ENCODE measurements at regions not wholly inside any gene's neighbourhood (a gene's known extent, or its start where the extent isn't known, plus 50 kb on each side); places are given as distances from the start of the nearest gene placed in this dataset.

DNA sequence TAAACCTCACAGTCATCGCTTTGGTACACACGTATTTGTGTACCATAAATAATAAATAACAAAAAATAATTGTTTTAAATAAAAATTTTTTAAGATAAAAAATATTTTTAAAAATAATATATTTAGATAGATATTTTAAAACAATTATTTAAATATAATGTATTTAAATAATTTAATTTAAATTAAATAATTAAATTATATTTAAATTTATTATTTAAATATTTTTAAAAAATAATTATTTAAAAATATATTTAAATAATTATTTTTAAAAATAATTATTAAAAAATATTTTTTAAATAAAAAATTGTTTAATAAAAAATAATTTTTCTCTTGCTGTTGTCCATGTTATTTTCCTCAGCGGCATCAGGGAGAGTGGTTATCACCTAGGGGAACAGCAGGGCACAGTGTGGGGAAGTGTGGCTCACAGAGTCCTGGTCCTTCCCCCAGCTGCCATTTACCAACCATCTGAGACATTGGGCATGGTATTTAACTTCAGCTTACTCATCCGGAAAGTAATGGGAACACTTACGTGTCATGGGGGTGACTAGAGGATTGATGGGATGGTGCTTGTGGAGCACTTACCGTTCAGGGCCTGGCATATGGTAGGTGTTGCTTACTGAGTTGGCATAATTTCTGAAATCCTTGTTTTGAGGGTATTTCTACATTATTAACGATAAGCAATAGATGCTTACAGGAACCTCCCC lies 92.9 kb upstream of the TSPAN2 start:
- H3K4me1 ChIP-seq (ENCODE audit: control insufficient read depth, insufficient read depth, low read length), result no peaks in the 10 kb centered on the region
- H3K36me3 ChIP-seq (ENCODE audit: control insufficient read depth, insufficient read depth, low read length), result no peaks in the 10 kb centered on the region
- H3K9me3 ChIP-seq (ENCODE audit: control insufficient read depth, low read length), result no peaks in the 10 kb centered on the region
- WGBS, 2 experiments, result 84 to 87% methylated on average over 5 of the region's 7 CpGs
- H3K4me3 ChIP-seq (ENCODE audit: insufficient read depth, low read depth, low read length), result no peak overlapping the region
- H3K27ac ChIP-seq (ENCODE audit: insufficient read depth, low read depth, low read length, poor library complexity, severe bottlenecking), result no peak overlapping the region
- no peaks in the 10 kb centered on the region for H3K27me3 ChIP-seq (ENCODE audit: control insufficient read depth, insufficient read depth, low read length, poor library complexity, severe bottlenecking)

DNA sequence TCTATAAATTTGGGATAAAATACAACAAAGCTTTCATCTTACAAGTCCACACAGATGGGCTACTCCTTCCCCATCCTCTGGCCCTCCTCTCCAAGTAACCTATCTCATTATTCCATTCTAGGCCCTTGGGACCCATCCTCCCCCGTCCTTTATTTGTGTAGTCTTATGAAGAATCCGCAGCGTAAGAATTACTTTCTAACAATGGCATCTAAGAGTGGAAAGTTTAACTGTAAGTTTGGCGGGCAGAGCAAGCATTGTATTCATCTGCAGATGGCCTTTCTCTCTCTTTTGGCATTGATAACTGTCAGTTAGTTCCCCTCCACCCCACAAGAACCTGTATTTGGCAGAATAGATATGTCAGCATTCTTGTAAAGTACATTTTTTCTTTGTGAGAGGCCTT lies 91.9 kb upstream of the TSPAN2 start:
- no peak overlapping the region for H3K27ac ChIP-seq (ENCODE audit: insufficient read depth, low read depth, low read length, poor library complexity, severe bottlenecking)
- WGBS, 2 experiments, result 91 to 95% methylated on average over 4 of the region's 4 CpGs
- no peak overlapping the region for H3K4me3 ChIP-seq (ENCODE audit: insufficient read depth, low read depth, low read length)
- no peaks in the 10 kb centered on the region for H3K36me3 ChIP-seq (ENCODE audit: control insufficient read depth, insufficient read depth, low read length)
- H3K9me3 ChIP-seq (ENCODE audit: control insufficient read depth, low read length), result no peaks in the 10 kb centered on the region
- H3K4me1 ChIP-seq (ENCODE audit: control insufficient read depth, insufficient read depth, low read length), result no peaks in the 10 kb centered on the region
- no peaks in the 10 kb centered on the region for H3K27me3 ChIP-seq (ENCODE audit: control insufficient read depth, insufficient read depth, low read length, poor library complexity, severe bottlenecking)

DNA sequence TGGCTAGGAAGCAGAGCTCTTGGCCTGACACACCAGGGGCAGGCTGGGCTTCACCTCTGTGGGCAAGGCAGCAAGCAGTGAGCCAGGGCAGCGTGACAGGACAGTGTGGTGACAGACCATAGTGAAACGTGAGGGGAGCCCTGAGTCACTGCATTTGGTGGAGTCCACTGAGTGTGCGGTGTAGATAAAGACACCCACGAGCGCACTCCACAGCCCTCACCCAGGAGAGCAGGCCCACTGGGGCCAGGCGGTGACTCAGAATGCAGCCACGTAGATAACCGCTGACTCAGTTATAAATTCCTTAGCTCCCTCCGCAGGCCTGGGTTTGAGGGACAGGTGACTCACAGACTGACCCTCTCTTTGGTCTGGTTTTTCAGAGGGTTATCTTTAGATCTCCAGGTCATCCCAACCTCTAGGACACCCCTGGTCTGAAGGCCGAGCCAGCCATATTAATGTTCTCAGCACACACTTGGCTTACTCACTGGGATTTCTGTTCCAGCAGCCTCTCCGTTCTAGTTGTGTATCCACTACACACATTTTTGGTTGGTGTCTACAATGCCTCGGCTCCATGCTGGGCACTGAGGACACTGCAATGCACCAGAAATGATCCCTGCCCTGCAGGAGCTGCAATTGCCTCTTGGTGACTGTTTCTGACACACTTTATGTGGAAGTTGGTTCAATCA lies 90.2 kb upstream of the TSPAN2 start:
- Histone ChIP-seq H3K36me3 (ENCODE audit: control insufficient read depth, insufficient read depth, low read length) (no peaks in the 10 kb centered on the region), H3K27ac (ENCODE audit: insufficient read depth, low read depth, low read length, poor library complexity, severe bottlenecking) (no peak overlapping the region), H3K27me3 (ENCODE audit: control insufficient read depth, insufficient read depth, low read length, poor library complexity, severe bottlenecking) (no peaks in the 10 kb centered on the region), H3K9me3 (ENCODE audit: control insufficient read depth, low read length) (no peaks in the 10 kb centered on the region), H3K4me3 (ENCODE audit: insufficient read depth, low read depth, low read length) (no peak overlapping the region), H3K4me1 (ENCODE audit: control insufficient read depth, insufficient read depth, low read length) (no peaks in the 10 kb centered on the region)
- 85 to 87% methylated on average over 12 of the region's 12 CpGs for WGBS, 2 experiments

DNA sequence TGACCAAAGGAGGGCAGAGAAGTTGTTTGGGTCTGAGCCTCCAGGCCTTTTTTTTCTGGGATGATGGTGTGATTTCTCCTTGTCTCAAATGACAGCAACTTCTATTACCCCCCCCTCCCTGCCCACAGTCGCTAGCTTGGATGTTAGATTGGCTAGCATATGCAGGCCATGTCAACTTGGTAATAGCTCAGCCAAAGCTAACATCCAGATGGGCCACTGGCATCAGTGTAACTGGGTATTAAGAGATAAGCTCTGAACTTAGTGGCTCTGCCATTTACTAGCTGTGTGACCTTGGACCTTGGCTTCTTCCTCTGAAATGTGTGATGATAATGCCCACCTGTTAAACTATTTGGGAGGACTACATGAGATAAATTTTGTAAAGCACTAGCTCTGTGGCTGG lies 86.9 kb upstream of the TSPAN2 start:
- Histone ChIP-seq H3K4me1 (ENCODE audit: control insufficient read depth, insufficient read depth, low read length) (no peaks in the 10 kb centered on the region), H3K4me3 (ENCODE audit: insufficient read depth, low read depth, low read length) (no peak overlapping the region), H3K27me3 (ENCODE audit: control insufficient read depth, insufficient read depth, low read length, poor library complexity, severe bottlenecking) (no peaks in the 10 kb centered on the region), H3K36me3 (ENCODE audit: control insufficient read depth, insufficient read depth, low read length) (no peaks in the 10 kb centered on the region), H3K9me3 (ENCODE audit: control insufficient read depth, low read length) (no peaks in the 10 kb centered on the region), H3K27ac (ENCODE audit: insufficient read depth, low read depth, low read length, poor library complexity, severe bottlenecking) (no peak overlapping the region)
- WGBS, 2 experiments, result 92 to 100% methylated on average over 1 of the region's 1 CpG

DNA sequence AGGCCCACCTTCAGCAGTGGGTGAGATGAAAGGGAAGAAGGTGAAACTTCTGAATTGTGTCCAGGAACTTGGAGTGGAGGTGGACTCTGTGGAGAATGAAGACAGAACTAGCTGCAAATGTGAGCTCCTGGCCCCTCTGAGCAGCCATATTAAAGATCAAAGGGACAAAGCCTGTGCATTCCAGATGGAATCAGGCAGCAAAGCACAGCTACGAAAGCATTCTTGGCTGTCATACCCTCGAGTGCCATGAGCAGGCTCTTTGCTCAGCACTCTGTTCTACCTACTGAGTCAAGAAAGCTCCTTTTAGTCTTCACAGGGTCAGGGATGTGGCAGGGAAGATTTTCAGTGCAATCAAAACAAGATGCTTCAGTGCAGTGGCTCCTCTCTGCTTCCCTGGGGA lies 86.3 kb upstream of the TSPAN2 start:
- Histone ChIP-seq H3K4me3 (ENCODE audit: insufficient read depth, low read depth, low read length) (no peak overlapping the region), H3K27me3 (ENCODE audit: control insufficient read depth, insufficient read depth, low read length, poor library complexity, severe bottlenecking) (no peaks in the 10 kb centered on the region), H3K9me3 (ENCODE audit: control insufficient read depth, low read length) (no peaks in the 10 kb centered on the region), H3K4me1 (ENCODE audit: control insufficient read depth, insufficient read depth, low read length) (no peaks in the 10 kb centered on the region), H3K36me3 (ENCODE audit: control insufficient read depth, insufficient read depth, low read length) (no peaks in the 10 kb centered on the region), H3K27ac (ENCODE audit: insufficient read depth, low read depth, low read length, poor library complexity, severe bottlenecking) (no peak overlapping the region)
- 80 to 82% methylated on average over 2 of the region's 2 CpGs for WGBS, 2 experiments

DNA sequence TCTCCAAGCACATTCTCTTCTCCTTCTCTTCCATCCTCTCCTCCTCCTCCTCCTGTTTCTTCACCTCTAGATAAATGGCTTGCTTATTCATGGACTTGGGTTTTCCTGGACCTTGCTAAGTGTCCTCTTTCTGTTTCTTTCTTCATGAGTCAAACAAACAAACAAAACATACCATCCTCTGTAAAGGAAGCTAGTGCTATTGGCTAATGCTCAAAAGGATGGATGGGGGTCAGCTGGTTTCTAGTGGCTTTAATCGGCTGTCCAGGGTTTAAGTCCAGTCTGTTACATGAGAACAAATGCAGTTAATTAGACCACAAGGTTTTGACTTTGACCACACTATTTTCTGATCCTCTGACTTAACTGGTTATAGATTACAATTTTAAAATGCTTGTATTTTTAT lies 83.8 kb upstream of the TSPAN2 start:
- Histone ChIP-seq H3K4me3 (ENCODE audit: insufficient read depth, low read depth, low read length) (no peak overlapping the region), H3K4me1 (ENCODE audit: control insufficient read depth, insufficient read depth, low read length) (no peaks in the 10 kb centered on the region), H3K9me3 (ENCODE audit: control insufficient read depth, low read length) (no peaks in the 10 kb centered on the region), H3K36me3 (ENCODE audit: control insufficient read depth, insufficient read depth, low read length) (no peaks in the 10 kb centered on the region), H3K27me3 (ENCODE audit: control insufficient read depth, insufficient read depth, low read length, poor library complexity, severe bottlenecking) (no peaks in the 10 kb centered on the region), H3K27ac (ENCODE audit: insufficient read depth, low read depth, low read length, poor library complexity, severe bottlenecking) (no peak overlapping the region)
- WGBS, 2 experiments, result 89 to 96% methylated on average over 1 of the region's 1 CpG

DNA sequence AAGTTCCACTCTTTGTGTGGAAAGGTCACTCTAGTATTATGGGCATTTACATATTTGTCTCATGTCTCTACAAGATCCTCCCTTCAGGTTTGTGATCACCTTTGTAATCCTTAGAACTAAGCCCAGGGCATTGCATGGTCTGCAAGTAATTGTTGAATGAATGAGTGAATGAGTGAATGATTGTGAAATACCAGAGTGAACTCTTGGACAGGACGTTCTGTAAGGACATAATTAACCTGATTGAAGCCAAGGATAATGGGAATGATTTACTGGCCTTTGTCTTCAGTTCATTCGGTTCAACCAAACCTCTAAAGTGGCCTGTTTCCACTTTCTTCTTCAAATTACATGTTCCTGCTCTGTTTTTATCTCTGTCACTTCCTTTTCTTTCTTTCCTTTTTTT lies 83.0 kb upstream of the TSPAN2 start:
- Histone ChIP-seq H3K4me1 (ENCODE audit: control insufficient read depth, insufficient read depth, low read length) (no peaks in the 10 kb centered on the region), H3K27me3 (ENCODE audit: control insufficient read depth, insufficient read depth, low read length, poor library complexity, severe bottlenecking) (no peaks in the 10 kb centered on the region), H3K9me3 (ENCODE audit: control insufficient read depth, low read length) (no peaks in the 10 kb centered on the region), H3K27ac (ENCODE audit: insufficient read depth, low read depth, low read length, poor library complexity, severe bottlenecking) (no peak overlapping the region), H3K36me3 (ENCODE audit: control insufficient read depth, insufficient read depth, low read length) (no peaks in the 10 kb centered on the region), H3K4me3 (ENCODE audit: insufficient read depth, low read depth, low read length) (no peak overlapping the region)
- 77 to 86% methylated on average over 2 of the region's 2 CpGs for WGBS, 2 experiments

DNA sequence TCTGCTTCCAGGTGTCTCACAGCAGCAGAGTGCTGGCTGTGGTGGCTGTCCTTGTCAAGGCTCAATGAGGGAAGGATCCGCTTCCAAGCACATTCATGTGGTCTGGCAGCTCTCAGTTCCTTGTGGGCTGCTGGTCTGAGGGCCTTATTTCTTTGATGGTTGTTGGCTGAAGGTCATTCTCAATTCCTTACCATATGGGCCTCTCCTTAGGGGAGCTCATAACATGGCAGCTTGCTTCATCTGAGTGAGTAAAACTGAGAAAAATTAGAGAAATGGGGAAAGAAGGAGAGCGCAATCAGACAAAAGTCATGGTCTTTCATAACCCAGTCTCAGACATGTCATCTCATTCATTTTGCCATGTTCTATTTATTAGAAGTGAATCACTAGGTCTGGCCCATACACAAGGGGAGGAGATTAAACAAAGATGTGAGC lies 81.7 kb upstream of the TSPAN2 start:
- H3K36me3 ChIP-seq (ENCODE audit: control insufficient read depth, insufficient read depth, low read length), result no peaks in the 10 kb centered on the region
- no peak overlapping the region for H3K4me3 ChIP-seq (ENCODE audit: insufficient read depth, low read depth, low read length)
- H3K27me3 ChIP-seq (ENCODE audit: control insufficient read depth, insufficient read depth, low read length, poor library complexity, severe bottlenecking), result no peaks in the 10 kb centered on the region
- no peaks in the 10 kb centered on the region for H3K4me1 ChIP-seq (ENCODE audit: control insufficient read depth, insufficient read depth, low read length)
- no peaks in the 10 kb centered on the region for H3K9me3 ChIP-seq (ENCODE audit: control insufficient read depth, low read length)
- 84 to 97% methylated on average over 2 of the region's 2 CpGs for WGBS, 2 experiments
- no peak overlapping the region for H3K27ac ChIP-seq (ENCODE audit: insufficient read depth, low read depth, low read length, poor library complexity, severe bottlenecking)

DNA sequence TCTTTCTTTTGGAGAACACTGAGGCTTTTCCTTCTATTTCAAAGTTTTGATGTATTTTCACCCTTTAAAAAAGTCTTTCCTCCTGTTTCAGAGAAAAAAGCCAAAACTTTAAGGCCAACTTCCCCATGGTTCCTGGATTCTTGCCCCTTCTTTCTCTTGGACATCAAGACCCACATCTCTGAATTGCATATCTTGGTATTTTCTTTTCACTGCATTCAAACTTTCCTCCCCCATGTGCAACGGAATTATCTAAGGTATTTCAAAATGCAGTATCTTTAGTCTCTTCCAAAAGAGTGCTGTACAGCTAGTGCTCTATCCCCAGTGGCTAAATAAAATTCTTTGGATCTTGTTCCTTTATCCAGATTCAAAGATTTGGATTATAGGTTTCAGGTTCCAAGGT lies 81.1 kb upstream of the TSPAN2 start:
- Histone ChIP-seq H3K4me3 (ENCODE audit: insufficient read depth, low read depth, low read length) (no peak overlapping the region), H3K27ac (ENCODE audit: insufficient read depth, low read depth, low read length, poor library complexity, severe bottlenecking) (no peak overlapping the region), H3K9me3 (ENCODE audit: control insufficient read depth, low read length) (no peaks in the 10 kb centered on the region), H3K36me3 (ENCODE audit: control insufficient read depth, insufficient read depth, low read length) (no peaks in the 10 kb centered on the region), H3K27me3 (ENCODE audit: control insufficient read depth, insufficient read depth, low read length, poor library complexity, severe bottlenecking) (no peaks in the 10 kb centered on the region), H3K4me1 (ENCODE audit: control insufficient read depth, insufficient read depth, low read length) (no peaks in the 10 kb centered on the region)
- WGBS, 2 experiments, result 78 to 96% methylated on average over 1 of the region's 1 CpG

DNA sequence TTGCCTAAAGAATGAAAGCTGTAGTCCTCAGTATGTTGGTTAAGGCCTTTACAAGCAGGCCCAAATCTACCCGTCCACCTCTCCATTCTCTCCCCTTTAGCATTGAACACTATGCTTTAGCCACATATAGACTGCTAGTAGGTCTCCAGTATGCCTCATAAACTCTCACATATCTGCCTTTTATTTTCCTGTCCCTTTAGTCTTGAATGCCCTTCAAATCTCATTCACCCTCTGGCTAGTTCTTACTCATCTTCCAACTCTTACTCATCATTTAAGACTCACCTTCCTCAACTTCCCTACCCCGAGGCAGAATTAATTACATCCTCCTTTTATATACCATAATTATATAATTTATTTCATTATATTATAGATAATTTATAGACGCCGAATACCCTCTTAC lies 78.7 kb upstream of the TSPAN2 start:
- Histone ChIP-seq H3K27me3 (ENCODE audit: control insufficient read depth, insufficient read depth, low read length, poor library complexity, severe bottlenecking) (no peaks in the 10 kb centered on the region), H3K27ac (ENCODE audit: insufficient read depth, low read depth, low read length, poor library complexity, severe bottlenecking) (no peak overlapping the region), H3K4me1 (ENCODE audit: control insufficient read depth, insufficient read depth, low read length) (no peaks in the 10 kb centered on the region), H3K36me3 (ENCODE audit: control insufficient read depth, insufficient read depth, low read length) (no peaks in the 10 kb centered on the region), H3K9me3 (ENCODE audit: control insufficient read depth, low read length) (no peaks in the 10 kb centered on the region), H3K4me3 (ENCODE audit: insufficient read depth, low read depth, low read length) (no peak overlapping the region)
- WGBS, 2 experiments, result 82 to 97% methylated on average over 1 of the region's 4 CpGs
